GM21825 (cell line): ENCODE measurements at regions not wholly inside any gene's neighbourhood (a gene's known extent, or its start where the extent isn't known, plus 50 kb on each side); places are given as distances from the start of the nearest gene placed in this dataset.
"Not testable (repeated sequence)": the region's sequence is repeated elsewhere in the genome, so short reads cannot be mapped to it uniquely, and the experiment has no call there.

ENCODE experiments used
- ATAC-seq: cut with Tn5 transposase; IDR thresholded peaks from one replicate; pipeline ENCODE4 v1.9.1; 2021; ENCODE audit warnings: mild to moderate bottlenecking, moderate library complexity; ENCODE audit not compliant: unreplicated experiment

DNA sequence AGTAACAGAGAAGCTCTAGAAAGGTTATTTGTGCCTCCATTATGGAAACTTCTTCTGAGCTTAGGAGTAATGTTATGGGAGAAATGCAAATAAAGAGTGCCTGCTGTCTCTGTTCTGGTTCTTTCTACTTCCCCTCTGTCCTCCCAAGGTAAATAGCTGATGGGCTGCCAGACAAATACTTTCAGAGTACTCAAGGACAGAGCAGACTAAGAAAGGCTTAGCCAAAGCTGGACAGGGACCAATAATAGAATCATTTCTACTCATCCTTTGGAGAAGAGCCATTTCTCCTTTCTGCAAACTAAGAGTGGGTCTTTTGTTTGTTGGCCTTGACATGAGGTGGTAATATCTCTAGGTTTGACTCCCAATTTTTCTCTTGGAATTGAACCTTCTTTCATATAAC lies 136.1 kb downstream of the MID1IP1 start:
- no peak for ATAC-seq

DNA sequence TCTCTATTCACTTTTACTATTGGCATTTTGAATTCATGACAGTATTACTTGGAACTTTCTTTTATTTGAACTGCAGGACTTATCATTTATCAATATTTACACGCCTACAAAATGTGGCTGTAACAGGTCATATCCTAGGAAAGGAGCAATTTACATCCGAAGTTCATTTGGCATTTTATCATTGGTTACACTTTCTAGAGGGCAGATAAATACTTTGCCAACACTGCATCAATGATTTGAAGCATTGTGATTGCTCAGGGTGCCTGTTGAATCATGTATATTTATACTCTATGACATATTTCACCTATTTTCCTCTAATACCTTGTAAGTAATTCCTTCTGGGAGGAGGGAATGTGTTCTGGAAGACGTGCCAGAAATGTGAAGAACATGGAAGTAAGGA lies 136.7 kb downstream of the MID1IP1 start:
- ATAC-seq: no peak

DNA sequence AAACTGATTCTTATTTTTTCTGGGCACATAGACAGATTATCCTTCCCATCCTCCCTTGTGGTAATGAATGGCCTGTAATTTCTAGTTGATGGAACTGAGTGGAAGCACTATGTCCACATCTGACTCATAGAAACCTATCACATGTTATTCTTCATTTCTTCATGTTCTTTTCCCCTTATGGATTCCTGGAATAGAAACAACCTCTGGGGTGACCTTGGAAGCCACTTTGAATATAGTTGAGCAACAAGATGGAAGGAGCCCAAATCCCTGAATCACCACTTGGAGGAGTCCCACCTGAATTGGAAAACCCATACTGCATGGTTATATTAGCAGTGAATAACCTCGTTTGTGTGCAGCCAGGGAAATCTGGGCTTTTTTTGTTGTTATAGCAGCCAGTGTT lies 137.8 kb downstream of the MID1IP1 start:
- no peak for ATAC-seq

DNA sequence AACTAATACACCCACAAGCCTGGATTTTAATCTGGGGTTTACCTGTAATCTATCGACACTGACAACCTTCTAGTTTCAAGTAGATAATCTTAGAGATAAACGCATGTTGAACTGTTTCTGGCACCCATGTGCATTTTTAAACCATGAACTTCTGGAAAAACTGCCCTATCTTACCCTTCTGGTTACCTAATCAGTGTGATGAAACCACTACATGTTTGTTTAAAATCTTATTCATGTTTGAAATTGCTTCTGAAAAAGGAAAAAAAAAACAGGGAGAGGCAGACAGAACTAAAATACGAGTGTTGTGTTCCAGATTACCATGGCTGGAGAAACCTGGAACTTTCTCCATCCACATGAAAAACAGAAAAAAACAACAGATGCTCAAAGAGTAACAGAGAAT lies 139.3 kb downstream of the MID1IP1 start:
- no peak for ATAC-seq

DNA sequence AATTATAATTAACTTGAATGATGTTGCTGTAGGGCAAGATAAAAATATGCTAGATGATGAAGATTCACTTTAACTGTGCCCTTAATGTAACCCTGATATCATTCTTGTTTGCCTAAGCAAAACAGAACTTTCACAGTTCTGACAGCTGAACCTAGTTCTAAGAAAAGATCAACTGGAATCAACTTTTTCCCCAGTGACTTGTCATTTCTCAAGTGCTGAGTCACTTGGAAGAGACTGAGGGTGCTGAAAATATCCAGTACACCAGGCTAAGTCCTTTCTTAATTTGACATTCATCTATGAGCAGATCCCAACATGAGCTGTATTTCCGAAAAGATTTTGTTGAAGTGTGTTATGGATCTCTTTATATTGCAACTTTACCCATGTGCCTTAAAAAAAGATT lies 140.4 kb downstream of the MID1IP1 start:
- ATAC-seq: no peak

DNA sequence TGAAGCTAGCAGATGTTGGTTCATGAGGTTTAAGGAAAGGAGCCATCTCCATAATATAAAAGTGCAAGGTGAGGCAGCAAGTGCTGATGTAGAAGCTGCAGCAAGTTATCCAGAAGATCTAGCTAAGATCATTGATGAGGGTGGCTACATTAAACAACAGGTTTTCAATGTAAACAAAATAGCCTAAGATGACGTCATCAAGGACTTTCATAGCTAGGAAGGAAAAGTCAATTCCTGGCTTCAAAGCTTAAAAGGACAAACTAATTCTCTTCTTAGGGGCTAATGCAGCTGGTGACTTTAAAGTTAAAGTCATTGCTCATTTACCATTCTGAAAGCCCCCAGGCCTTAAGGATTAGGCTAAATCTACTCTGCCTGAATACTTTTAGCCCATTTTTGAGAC lies 141.9 kb downstream of the MID1IP1 start:
- ATAC-seq: no peak

DNA sequence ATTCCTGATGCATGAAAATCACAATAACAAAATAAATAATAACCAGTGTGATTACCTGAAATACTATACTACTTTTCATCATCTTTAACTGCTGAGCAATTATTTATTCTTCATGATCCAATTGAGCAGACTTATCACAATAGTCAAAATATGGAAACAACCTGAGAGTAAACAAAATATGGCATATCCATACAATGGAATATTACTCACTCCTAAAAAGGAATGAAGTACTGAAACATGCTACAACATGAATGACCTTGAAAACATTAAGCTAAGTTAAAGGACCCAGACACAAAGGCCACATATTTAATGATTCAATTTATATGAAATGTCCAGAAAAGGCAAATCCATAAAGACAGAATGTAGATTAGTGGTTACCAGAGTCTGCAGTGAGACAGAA lies 146.8 kb downstream of the MID1IP1 start:
- ATAC-seq: no peak

DNA sequence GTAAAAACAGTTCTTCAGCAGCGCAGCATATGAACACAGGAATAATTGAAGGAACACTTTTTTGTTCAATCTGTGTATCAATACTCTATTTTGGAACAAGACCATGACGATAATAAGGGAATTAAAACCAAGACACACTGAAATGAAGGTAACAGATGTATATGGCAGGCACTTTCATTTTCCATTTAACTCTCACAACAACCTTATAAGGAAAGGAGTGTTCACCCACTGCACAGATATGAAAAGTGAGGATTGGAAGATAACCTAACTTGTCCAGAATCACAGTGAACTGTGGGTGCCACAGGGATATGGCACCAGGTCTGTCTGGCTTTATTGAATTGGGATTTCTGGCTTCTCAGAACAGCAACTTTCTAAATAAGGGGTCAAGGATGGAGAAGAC lies 153.3 kb downstream of the MID1IP1 start:
- ATAC-seq: no peak

DNA sequence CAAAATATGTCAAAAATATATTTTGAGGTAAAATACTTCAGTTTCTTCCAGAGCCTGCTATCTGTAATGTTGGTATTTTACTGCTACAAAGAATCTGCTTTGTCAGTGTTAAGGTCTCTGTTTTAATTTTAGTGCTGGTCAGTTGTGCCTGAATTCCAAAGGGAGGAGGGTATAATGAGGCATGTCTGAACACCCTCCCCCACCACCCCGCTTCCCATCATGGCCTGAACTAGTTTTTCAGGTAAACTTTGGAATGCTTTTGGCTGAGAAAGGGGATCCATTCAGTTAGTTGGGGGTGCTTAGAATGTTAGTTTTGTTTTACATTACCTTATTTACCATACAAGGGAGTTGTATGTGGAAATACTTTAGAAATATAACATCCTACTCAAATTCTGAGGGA lies 158.5 kb downstream of the MID1IP1 start:
- no peak for ATAC-seq

DNA sequence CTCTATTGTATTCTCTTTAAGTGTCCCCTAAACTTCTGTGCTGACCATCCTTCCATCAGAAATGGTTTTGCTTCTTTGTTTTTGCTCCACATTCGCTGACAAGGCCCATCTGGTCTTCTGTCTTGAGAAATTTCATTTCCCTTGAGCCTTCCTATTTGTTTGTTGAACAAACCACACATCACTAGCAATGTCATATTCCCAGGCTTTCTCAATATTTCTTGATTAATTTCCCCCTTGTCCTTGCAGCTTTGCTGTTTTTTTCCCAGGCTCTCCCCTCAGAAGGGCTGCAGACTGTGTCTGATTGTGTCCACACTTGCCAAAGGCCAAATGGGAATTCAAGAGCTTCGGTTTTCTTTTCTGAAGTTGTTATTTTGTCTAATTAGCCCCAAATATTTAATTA lies 158.9 kb downstream of the MID1IP1 start:
- ATAC-seq: no peak

DNA sequence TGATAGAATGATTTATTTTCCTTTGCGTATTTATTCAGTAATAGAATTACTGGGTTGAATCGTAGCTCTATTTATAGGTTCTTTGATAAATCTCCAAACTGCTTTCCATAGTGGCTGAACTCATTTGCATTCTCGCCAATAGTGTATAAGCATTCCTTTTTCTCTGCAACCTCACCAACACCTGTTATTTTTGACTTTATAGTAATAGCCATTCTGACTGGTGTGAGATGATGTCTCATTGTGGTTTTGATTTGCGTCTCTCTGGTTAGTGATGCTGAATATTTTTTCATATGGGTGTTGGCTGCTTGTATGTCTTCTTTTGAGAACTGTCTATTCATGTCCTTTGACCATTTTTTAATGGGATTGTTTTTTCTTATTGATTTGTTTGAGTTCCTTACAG lies 160.7 kb downstream of the MID1IP1 start:
- no peak for ATAC-seq

DNA sequence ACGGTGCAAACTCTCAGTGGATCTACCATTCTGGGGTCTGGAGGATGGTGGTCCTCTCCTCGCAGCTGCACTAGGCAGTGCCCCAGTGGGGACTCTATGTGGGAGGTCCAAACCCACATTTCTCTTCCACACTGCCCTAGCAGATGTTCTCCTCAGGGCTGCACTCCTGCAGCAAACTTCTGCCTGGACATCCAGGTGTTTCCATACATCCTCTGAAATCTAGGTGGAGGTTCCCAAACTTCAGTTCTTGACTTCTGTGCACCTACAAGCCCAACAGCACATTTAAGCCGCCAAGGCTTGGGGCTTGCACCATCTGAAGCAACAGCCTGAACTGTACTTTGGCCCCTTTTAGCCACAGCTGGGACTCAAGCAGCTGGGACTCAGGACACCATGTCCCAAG lies 162.0 kb downstream of the MID1IP1 start:
- not testable (repeated sequence) for ATAC-seq

DNA sequence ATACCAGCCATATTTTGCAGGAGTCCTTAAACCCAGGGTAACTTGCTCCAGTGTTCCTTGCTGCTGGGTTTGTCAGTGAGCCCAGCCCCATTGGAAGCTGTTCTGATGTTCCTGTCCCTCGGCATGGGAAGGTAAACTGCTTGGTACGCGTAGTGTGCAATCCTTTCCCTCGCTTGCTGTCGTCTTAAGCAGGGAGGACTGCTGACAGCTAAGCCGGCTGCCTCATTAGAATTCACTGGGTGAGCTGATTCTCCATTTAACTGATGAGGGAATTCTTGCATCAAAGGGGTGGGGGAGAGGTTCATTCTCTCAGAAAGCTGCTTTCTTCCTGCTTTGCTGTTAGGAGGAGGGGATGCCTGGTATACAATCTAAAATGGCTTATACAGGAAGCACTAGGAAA lies 164.6 kb downstream of the MID1IP1 start:
- ATAC-seq: no peak

DNA sequence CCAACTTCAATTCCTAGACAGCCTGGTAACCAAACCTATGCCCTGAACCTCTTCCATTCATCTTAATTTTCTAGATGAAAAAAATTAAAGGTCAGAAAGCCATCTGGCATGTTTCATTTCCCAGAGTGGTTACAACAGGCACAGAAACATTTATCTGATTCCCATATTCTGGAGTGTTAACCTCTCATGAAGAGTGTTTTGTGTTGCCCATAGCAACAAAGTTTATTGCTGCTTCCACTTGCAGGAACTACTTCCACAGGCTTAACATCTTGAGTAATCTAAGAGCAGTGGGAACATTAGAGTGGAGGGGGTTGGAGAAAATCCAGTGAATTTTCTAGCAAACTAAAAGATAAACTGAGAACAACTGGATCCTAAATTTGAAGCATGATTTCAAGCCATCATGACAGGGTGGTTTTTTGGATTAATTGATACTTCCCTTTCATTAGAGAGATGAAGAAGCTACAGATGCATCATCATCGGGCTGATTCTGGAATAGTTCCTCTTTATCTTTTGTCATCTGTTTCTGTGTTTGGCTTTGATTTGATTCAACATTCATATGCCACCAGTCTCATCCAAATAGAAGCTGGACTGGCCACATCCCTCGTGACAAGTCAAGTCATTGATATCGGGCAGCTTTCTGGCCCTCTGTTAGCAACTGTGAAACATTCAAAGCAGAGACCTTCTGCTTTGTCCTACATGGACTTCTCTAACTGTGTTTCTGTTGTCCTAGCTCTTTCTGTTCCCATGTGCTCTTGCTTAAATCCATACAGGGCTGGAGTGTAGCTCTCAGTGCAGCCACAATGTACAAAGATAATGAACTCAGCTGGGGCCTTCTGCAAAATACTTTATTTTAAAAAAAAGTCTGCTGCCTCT lies 167.3 kb downstream of the MID1IP1 start:
- ATAC-seq: no peak

DNA sequence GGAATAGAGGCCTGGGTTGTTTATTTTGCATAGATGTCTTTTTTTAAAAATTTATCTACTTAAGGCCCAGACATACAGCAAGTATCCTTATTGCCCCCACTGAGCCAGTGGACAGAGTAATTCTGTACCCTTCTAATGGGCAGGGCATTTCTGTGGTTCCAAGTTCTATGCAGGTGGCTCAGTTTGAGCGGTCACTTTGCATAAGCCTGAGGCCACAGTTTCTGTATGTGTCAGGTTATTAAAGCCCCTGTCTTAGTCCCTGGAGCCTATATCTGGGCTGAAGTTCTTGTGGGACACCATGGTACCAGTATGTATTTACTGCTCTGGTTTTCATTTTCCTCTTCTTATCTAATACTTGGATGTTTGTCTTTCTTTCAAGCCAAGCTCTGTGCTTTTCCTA lies 168.8 kb downstream of the MID1IP1 start:
- ATAC-seq: peak; percentile 65

DNA sequence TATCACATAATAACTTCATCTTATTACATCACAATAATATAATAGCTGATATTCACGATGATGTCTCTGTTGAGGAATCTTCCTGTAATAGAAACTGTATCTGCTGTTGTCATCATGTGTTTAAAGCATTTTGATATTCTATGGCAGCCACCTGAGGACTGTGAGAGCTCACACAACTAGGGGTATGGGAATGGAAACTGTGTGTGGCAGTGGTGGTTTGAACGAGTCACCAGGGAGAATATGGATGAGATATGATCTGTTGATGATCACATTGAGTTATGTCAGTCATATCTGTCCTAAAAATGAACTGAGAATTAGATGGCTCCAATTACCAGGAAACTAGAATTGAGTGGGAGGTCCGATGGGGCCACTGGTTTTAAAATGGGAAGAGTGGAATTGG lies 169.6 kb downstream of the MID1IP1 start:
- no peak for ATAC-seq

DNA sequence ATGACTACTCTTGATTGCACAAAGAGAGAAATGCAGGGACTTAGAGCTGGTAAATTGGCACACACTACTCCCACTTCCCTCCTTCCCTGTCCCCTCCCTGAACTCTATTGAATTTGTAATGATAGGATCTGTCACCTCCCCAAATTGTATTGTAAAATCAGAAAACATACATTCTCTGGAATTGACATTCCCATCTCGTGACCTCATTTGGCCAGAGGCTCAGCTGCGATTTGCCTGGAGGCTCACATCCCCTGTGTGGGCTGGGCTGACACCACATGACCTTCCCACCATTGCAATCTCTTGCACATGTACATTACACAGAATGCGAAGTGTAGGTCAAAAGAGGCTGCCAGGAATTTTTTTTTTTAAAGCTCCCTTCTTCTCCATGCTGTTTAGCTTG lies 172.1 kb downstream of the MID1IP1 start:
- ATAC-seq: no peak

DNA sequence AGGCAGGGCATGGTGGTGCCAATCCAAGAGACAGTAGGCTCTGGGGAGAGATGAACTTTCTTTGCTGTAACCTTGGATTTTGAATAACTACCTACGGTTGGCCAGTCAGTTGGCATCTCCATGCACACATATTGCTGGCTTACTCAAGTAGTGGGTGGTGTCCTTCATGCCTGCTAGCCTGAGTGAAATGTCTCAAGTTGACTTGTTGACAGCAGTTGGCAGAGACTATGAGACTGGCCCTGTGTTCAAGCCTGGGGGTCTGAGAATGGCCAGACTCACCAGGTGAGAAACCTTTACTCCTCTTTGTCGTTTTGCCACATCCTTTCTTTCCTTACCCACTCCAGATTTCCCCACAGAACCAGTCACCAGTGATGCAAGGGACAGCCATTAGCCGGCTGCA lies 173.3 kb downstream of the MID1IP1 start:
- ATAC-seq: no peak

DNA sequence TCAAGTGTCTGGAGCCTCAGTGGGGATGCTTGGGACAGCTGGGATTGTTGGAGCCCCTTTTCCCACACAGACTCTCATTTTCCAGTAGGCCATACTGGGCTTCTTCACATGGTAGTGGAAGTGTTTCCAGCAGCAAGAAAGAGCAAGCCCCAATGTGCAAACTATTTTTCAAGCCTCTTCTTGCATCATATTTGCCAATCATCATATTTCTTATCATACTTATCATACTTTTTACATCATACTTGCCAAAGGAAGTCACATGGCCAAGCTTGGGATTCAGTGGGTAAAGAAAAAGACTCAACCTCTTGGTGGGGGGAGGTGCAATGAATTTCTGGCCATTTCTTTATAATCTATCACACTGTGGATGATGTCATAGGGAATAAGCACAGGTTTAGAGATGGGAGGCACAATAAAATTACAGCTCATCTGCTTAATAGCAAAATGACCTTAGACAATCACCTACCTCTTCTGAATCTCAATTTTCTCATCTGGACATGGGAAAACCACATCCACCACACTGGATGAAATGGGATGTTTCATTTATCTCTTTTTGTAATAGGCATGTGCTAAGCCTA lies 174.2 kb downstream of the MID1IP1 start:
- no peak for ATAC-seq

DNA sequence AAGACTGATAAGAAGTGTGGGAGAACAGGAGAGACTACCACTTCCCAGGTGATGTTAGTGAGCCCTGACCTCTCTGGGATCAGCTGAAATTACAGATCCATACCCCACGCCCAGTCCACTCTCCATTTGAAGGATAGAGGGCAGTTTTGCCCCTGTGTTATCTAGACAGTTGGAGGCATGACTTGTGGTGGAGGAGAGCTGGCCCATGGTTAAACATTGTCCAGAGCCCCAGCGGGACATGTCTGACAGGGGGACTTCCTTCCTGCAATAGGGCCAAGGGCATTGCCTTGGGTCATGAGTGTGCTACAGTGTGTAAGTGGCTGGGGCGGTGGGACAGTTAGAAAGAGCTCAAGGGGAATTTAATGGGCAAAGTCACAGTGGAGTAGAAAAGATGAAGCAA lies 181.1 kb downstream of the MID1IP1 start:
- ATAC-seq: no peak

DNA sequence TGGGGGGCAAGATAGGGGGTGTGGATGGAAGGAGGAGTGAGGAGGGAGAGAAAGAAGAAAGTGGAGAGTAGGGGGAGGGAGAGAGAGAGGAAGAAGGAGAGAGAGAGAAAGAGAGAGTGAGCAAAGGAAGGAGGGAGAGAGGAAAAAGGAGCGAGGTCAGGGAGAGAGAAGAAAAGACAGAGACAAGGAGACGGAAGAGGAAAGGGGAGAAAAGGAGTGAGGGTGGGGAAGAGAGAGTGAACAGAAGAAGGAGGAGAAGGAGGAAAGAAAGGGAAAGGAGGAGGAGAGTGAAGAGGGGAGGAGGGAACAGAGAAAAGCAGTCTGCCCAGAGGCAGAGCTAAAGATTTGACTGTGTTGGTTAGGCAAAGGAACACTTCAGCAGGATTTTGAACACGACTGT lies 181.6 kb downstream of the MID1IP1 start:
- ATAC-seq: no peak

DNA sequence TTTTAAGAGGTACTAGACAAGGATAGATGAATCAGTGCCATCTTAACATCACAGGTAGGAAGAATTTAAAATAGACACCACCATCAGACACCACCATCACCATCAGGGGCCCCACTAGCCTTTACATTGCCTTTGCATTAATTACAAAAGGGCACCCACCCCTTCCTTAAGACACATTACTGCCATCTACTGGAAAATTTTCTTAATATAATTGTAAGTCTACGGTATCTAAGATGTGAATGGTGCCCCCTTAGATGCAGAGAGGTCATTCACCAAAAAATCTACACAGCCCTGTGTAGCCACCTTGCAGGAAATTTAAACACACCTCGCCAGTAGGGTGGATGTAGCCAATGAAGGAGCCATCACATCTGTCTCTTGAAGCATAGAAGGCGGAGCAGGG lies 184.1 kb downstream of the MID1IP1 start:
- ATAC-seq: no peak

DNA sequence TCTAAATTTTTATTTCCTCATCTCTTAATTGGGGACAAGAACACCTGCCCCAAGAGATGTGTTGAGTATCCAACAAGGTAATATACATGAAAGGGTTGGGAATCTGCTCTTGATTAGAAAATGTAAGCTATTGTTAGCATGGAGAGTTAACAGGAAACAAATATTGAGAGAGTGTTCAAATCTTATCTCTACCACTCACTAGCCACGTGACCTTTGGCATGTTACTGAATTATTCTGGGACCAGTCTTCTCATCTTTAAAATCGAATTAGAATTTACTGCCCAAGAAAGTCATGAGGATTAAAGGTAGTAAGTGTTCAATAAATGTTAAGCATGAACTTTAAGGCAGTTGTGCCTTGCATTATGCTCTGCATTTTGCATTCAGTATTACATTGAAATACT lies 184.7 kb downstream of the MID1IP1 start:
- no peak for ATAC-seq
